ENCODE measurements at regions not wholly inside any gene's neighbourhood (a gene's known extent, or its start where the extent isn't known, plus 50 kb on each side); places are given as distances from the start of the nearest gene placed in this dataset.

GRCh38 chr6:84441456-84441855, 214.0 kb upstream of the CEP162 start:
- TF ChIP-seq, protein P1, sequence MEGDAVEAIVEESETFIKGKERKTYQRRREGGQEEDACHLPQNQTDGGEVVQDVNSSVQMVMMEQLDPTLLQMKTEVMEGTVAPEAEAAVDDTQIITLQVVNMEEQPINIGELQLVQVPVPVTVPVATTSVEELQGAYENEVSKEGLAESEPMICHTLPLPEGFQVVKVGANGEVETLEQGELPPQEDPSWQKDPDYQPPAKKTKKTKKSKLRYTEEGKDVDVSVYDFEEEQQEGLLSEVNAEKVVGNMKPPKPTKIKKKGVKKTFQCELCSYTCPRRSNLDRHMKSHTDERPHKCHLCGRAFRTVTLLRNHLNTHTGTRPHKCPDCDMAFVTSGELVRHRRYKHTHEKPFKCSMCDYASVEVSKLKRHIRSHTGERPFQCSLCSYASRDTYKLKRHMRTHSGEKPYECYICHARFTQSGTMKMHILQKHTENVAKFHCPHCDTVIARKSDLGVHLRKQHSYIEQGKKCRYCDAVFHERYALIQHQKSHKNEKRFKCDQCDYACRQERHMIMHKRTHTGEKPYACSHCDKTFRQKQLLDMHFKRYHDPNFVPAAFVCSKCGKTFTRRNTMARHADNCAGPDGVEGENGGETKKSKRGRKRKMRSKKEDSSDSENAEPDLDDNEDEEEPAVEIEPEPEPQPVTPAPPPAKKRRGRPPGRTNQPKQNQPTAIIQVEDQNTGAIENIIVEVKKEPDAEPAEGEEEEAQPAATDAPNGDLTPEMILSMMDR (IDR thresholded peaks at IDR 0.05) = no peak
- no peak for TF ChIP-seq POLR2A (IDR thresholded peaks at IDR 0.05)

Measured in stomach (tissue), 4 donors.